ENCODE measurements at regions not wholly inside any gene's neighbourhood (a gene's known extent, or its start where the extent isn't known, plus 50 kb on each side); places are given as distances from the start of the nearest gene placed in this dataset.

DNA sequence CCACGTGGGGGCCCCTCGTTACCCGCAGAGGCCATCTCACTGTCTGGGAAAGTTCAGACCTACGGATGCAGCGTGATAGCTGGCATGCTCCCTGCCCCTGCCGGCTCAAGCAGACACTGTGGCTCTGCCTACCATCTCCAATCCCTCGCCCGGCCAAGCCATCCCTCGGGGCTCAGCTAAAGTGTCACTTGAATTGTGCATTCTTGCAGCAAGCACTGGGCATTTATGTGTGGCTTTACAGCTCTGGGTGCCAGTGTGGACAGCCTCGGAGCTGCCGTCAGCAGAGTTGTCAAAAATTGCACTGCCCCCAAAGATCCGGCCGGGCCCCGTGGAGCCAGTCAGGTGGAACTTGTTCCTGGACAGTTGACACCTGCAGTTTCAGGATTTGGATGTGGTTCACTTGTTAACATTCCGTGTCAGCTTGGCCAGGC lies 75.0 kb upstream of the FGF3 start:
- TF ChIP-seq CTCF (IDR thresholded peaks at IDR 0.05) (no peak), POLR2A (IDR thresholded peaks at IDR 0.05) (no peak), EP300 (IDR thresholded peaks at IDR 0.05) (no peak)

All from ovary (tissue), 3 donors.